GM21447 (cell line): ENCODE measurements at regions not wholly inside any gene's neighbourhood (a gene's known extent, or its start where the extent isn't known, plus 50 kb on each side); places are given as distances from the start of the nearest gene placed in this dataset.
"Not testable (repeated sequence)": the region's sequence is repeated elsewhere in the genome, so short reads cannot be mapped to it uniquely, and the experiment has no call there.

Experiments used
- ATAC-seq: cut with Tn5 transposase; IDR thresholded peaks from one replicate; pipeline ENCODE4 v1.9.1; 2021; ENCODE audit not compliant: unreplicated experiment

DNA sequence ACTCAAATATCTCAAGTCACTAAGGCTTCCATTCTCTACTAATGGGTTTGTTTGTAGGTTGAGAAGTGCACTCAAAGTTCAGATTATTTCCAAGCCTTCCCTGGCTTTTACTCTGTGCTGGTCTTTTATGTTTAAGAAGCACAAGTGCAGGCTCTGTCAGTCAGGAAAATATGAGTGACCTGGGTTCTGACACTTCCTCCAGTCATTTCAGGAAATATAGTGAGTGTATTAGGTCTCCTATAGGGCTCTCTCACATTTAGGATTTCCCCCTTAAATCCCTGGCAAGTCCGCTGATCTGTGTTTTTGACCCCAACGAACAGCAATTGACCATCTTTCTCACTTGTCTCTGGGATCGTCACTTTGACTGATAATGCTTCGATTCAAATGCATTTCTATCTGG is 210.2 kb downstream of the ARPP21 start:
- ATAC-seq: no peak

DNA sequence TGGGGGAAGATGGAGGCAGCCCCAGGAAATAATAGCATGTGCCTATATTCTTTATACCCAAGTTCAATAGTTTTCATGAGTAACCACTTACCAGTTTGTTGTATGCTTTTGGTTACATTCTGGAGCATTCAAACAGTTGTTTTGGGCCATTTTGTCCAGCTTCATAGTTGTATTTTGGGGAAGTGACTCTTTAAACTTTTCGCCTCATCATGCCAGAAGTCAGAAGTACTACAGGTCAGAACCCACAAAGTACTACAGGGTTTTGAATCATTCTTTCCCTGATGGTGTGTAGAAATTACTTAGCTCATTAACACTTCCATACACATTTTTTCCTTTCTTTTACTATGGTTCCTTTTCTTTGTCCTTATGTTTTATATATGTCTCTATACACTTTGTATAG is 210.6 kb downstream of the ARPP21 start:
- ATAC-seq: no peak

DNA sequence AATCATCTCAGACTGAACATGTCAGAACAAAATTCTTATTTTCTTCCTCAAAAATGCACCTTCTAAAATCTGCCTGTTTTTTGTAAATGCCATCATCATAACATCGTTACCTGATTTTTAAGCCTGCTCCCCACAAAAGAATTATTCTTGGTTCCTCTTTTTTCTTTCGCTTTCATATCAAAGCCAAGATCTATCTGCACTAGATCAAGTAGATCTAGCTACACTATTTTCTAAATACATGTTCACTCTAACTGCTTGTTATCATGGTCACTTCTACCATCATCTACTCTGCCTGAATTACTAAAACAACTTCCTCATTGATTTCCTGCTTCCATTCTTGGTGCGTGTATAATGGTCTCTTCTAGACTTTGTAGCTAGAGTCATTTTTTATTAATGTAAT is 217.7 kb downstream of the ARPP21 start:
- ATAC-seq: peak; percentile 94

DNA sequence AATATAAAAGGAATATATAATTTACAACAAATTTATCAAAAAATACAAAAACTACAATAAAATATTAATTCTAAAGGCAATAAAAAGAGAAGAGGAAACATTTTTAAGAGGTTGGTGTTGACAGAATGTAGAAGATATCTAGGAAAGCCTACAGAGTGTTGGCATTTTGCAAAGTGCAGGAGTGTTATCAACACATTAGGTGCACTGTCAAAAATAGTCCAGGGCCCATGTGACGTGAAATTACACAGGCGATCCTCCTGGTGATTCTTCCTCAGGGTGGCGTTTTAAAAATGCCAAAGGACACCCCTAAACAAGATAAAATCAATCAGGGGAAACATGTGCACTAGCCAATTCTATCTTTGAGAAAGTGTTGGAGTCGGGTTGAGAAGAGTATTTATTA is 222.7 kb downstream of the ARPP21 start:
- no peak for ATAC-seq

- ATAC-seq: no peak
Observed at GRCh38 chr3:35864871-35865270, 225.5 kb downstream of the ARPP21 start.

DNA sequence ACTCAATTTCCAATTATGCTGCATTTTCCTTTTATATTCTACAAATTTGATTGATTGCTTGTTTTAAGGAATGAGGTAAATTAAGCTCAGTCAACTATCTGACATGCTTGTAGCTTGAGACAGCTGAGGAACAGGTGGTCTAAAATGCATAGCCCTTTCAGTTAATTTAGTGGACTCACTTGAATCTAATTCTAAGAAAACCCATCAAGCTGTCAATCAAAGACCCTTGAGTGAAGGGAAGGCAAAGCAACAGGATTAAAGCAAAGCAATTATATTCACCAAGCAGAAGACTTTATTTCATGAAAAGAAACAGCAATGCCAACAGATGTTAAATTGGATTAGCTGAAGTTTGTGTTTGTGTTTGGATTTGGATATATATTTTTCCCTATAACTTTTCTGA is 228.5 kb downstream of the ARPP21 start:
- ATAC-seq: no peak

- no peak for ATAC-seq
Observed at GRCh38 chr3:35871009-35871408, 231.7 kb downstream of the ARPP21 start.

GRCh38 chr3:35883929-35884328 is 244.6 kb downstream of the ARPP21 start:
- ATAC-seq: no peak

GRCh38 chr3:35894735-35895134 is 255.4 kb downstream of the ARPP21 start:
- ATAC-seq: no peak

DNA sequence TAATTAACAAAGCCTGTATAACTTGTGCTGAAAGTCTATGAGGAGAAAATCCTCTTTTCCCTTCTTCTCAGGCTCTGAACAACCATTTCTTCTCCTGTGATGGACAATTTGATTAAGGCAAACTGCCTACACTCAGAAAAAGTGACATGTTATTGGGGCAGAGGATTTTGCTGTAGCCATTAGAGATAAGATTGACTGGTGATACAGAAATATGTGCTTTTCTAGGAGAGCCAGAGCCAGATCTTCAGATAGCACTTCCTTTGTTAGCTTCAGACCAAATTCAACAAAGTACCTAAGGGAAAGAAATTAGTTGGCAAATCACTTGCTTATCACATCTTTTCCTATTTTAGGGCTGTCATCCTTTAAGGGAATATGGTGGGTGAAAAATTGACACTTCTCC is 259.9 kb downstream of the ARPP21 start:
- no peak for ATAC-seq

DNA sequence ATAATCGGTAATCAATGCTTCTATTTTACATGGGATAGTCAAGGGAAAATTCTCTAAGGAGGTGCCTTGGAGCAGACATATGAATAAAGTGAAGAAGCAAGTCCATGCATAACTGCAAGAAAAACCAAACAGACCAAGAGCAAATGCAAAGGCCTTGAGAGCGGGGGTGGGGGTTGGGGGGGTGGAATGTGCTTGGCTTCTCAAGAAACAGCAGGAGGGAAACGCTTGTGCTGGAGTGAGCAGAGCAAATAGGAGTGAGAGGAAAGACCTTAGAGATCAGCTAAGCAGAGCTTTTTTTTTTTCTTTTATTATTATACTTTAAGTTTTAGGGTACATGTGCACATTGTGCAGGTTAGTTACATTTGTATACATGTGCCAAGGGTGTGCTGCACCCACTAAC is 260.8 kb downstream of the ARPP21 start:
- no peak for ATAC-seq

- ATAC-seq: peak; percentile 76
Observed at GRCh38 chr3:35908366-35909232, 269.3 kb downstream of the ARPP21 start.

GRCh38 chr3:35919160-35919559 is 279.8 kb downstream of the ARPP21 start:
- ATAC-seq: no peak

DNA sequence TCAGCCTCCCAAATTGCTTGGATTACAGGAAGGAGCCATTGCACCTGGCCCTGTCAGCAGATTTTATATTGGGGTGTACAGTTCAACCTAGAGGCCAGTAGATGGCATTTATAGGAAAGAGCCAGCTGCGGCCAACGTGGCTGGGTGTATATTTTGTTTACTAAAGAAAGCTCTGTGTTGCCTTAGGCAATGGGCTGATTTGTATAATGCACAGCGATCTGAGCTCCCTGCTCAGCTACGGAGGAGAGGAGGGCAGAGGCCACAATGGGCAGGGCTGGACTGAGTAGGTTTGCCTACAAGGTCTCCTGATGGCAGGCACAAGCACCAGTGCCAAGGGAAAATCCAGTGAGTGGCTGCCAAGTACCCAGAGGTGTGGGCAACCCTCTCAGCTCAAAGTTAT is 282.4 kb downstream of the ARPP21 start:
- no peak for ATAC-seq

DNA sequence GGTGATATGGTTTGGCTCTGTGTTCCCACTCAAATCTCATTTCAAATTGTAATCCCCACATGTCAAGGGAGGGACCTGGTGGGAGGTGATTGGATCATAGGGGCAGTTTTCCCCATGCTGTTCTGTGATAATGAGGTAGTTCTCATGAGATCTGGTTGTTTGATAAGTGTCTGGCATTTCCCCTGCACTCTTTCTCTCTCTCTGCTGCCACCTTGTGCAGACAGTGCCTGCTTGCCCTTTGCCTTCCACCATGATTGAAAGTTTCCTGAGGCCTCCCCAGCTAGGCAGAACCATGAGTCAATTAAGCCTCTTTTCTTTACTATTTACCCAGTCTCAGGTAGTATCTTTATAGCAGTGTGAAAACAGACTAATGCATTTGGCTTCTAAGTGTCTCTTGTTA is 284.7 kb downstream of the ARPP21 start:
- ATAC-seq: not testable (repeated sequence)

GRCh38 chr3:35927441-35927840 is 288.1 kb downstream of the ARPP21 start:
- ATAC-seq: no peak

GRCh38 chr3:35929158-35929557 is 289.8 kb downstream of the ARPP21 start:
- ATAC-seq: no peak

DNA sequence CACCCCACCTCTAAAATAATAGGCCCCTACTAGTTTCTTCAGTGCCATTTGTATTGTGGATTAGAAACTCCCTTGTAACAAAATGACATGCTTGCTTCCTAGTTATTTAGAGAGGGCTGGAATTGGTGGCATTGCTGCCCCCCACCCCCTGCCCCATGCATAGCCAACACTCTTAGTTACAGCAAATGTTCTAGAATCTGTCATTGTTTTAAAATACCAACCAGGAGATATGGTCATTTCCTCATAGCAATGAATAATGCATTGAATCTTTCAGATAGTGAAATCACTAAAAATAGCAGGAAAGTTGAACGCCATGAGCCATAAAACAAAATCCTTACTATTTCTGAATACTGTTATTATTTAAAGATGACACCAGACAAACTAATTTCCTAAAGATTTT is 292.5 kb downstream of the ARPP21 start:
- no peak for ATAC-seq

- no peak for ATAC-seq
Observed at GRCh38 chr3:35932995-35933394, 293.7 kb downstream of the ARPP21 start.

GRCh38 chr3:35936571-35936970 is 297.2 kb downstream of the ARPP21 start:
- ATAC-seq: no peak

DNA sequence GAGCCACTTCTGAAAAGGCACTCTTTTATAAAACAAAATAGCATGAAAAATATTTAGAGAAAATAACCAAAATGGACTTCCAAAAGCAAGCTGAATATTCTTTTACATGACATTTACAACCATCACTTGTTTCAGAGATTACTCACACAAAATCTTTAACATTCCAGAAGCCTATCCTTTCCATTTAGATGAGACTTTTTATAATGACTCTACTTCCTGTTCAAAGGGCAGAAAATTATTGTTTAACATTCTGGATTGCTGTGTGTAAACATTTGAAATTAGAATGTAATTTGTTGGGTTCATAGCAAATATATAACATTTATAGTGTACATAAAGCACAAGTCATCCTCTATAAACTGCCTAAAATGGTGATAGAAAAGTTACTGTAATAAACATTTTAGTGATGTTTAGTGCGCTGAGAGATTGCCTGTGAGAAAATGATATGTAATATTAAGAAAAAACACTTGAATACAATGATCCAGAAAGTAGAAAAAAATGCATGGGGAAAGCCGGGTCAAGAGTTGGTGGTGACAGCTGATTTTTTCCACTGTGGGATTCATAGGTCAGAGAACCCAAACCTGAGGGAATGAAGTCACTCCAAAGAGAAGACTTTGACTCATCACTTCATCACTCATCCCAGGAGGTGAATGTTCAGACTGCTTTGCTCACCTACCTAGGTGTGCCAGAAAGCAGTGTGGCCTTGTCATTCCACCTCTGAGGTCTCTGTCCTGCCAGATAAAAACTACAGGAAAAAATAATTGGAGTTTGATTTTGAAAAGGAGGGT is 305.8 kb downstream of the ARPP21 start:
- ATAC-seq: no peak

DNA sequence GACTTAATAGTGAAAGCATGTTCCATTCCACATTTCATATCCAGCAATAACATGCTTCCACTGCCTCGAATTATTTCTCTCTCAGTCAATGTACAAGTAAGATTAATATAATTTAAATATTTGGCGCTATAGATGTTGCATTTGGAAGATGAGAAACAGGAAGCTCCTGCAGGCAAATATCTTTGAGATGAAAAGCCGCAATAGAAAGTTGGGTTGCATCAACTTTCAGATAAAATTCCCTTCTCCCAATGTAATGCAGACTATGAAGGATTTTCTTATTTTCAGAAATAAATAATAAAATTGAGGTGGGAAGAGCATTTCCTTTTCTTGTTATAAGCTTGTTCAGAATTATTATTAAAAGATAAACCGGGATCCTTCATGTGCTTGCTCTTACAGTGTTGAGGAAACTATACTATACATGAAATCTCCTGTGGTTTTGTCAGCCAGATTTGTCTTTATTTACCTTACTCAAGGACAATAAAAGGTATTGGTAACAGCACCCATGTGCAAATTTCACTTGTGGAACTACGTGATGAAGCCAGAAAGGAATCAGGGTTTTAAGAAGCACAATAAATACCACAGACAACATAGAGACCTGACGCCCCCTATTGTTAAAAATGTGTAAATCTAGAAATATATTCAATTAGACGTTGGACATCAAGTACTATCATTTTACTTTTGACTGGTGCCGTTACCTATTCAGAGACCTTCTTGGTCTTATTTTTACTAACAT is 307.0 kb downstream of the ARPP21 start:
- no peak for ATAC-seq
